Germinal center (tissue), 1 donor: ENCODE measurements at regions not wholly inside any gene's neighbourhood (a gene's known extent, or its start where the extent isn't known, plus 50 kb on each side); places are given as distances from the start of the nearest gene placed in this dataset.

ENCODE experiments used
- DNase-seq: peaks from one replicate; pipeline ENCODE4 v3.0.0; 2012; ENCODE audit warnings: mixed read lengths, low spot score

DNA sequence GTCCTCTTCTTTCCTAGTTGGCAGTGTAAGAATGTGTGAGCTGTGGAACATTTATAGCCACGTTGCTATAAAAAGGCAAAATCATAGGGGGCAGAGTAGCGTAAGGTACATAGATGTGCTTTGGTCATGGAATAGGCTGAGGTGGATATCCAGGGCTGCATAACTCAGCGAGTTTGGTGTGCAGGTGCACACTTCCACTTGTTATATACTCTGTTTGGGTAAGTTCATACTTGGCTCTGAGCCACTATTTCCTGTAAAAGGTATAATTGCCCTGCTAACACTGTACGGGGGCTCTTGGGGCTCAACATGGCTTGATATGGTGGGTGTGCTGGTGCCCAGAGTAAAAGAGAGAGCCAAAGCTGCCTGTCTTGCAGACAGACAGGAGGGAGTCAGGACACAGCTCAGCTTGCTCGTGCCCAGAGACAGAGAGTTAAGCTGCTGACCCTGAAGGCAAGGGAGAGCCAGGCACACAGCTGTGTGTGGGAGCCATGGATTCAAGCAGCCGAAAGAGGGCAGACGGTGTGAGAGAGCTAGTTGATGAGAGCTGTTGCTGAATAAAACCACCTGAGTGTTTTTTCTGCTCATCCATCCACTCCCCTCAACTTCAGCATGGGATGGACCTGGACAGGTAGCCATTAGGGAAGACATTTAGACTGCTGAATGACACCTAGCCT is 126.7 kb downstream of the DKK1 start:
- no peak for DNase-seq

DNA sequence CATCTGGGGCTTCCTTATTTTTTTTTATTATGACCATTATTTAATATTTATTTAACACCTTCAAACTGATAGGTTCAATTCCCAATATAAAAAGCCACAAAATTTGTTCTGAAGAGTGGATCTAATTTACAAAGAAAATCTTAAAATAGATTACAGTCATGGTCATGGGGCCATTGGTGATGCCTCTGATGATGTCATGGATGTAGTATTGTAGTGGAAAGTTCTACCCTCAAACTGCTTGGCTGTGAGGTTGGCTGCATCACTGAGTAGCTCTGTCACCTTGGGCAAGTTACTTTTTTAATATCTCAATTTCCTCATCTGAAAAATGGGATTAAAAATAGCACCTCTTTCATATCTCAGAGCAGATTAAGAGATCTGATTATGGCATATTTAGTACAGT is 128.5 kb downstream of the DKK1 start:
- no peak for DNase-seq

- no peak for DNase-seq
Observed at GRCh38 chr10:52443419-52444388, 129.6 kb downstream of the DKK1 start.

DNA sequence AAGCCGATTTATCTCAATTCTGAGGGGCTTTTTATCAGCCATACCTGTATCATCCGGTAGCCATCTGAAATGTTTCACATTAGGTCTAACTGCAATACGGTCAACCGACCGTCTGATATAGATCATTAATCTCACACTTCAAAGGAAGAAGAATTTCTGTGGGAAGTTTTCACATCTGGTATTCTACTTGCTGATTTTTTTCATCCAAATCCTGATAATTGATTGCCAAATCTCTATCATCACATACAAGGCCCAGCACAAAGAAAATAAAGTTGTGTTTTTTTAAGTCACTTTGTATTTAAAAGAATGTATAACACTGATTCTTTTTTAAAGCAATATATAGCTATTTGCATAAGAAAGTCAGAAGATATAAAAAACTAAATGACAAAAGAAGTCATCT is 132.3 kb downstream of the DKK1 start:
- no peak for DNase-seq

DNA sequence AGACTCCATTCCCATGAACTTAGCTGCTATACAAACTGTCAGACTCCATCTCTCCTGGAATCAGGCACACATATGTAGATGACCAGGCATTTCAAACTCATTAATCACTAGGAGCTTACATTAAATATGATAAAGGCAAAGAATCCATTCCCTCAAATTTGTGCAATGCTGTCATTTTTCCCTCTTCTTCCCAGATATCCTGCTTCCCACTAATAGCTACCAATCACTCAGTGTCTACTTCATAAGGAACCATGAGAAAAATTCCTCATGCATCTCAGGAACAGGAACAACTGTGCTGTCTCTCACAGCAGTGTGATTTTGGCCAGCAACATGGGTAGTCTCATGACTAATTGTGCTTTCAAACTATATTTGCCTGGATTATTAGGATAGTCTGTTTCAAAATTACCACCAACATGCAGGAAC is 133.9 kb downstream of the DKK1 start:
- DNase-seq, result no peak

- DNase-seq, result no peak
Observed at GRCh38 chr10:52450762-52451291, 136.7 kb downstream of the DKK1 start.

GRCh38 chr10:52451817-52452216 is 137.7 kb downstream of the DKK1 start:
- no peak for DNase-seq

GRCh38 chr10:52452600-52453493 is 138.8 kb downstream of the DKK1 start:
- DNase-seq, result no peak

DNA sequence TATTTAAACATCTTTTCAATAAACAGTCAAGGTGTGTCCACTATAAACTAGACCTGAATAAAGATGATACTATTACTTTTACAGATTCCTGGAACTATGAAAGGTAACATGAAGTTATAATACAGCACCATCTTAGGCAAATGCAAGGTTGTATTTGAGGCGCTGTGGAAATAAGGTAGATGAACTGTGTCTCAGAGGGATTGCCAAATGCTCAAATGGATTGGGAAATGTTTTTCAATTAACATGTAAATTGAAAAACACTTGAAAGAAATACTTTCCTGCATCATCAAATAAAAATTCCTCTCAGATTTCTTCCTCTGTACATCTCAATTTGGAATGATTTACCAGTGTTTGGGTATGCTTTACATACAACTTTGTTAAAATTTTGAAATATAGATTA is 139.4 kb downstream of the DKK1 start:
- DNase-seq, result no peak

DNA sequence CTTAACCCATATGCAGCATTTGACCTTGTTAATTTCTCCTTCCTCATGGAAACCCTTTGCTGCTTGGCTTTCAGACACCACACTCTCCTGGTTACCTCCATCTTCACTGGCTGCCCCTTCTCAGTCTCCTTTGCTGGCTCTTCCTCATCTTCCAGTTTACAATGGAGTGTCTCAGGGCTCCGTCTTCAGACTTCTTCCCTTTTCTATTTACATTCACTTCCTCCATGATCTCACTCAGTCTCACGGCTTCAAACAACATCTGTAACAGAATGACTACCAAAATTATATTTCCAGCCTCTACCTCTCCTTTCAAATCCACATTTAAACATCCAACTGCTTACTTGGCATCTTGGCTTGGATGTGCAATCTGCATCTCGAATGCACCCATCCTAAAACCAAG is 140.4 kb downstream of the DKK1 start:
- DNase-seq, result no peak

- DNase-seq, result no peak
Observed at GRCh38 chr10:52455098-52455497, 141.0 kb downstream of the DKK1 start.

- DNase-seq, result no peak
Observed at GRCh38 chr10:52459097-52459496, 145.0 kb downstream of the DKK1 start.

DNA sequence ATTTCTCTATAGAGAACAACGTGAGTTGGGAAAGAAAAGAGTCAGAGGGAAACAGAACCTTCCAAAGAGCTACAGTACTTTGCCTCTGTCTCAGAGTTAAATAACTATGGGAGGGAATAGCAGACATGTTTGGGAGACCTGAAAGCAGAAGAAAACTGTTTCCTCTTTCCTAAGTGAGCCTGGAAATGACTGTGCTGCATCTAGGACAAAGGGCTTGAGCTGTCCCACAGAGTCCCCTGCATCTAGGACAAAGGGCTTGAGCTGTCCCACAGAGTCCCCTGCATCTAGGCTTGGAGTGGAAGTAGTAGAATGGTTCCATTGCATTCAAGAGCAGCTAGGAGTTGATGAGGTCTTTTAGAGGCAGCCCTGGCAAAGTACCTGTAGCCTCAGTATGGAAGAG is 149.7 kb downstream of the DKK1 start:
- DNase-seq, result no peak

DNA sequence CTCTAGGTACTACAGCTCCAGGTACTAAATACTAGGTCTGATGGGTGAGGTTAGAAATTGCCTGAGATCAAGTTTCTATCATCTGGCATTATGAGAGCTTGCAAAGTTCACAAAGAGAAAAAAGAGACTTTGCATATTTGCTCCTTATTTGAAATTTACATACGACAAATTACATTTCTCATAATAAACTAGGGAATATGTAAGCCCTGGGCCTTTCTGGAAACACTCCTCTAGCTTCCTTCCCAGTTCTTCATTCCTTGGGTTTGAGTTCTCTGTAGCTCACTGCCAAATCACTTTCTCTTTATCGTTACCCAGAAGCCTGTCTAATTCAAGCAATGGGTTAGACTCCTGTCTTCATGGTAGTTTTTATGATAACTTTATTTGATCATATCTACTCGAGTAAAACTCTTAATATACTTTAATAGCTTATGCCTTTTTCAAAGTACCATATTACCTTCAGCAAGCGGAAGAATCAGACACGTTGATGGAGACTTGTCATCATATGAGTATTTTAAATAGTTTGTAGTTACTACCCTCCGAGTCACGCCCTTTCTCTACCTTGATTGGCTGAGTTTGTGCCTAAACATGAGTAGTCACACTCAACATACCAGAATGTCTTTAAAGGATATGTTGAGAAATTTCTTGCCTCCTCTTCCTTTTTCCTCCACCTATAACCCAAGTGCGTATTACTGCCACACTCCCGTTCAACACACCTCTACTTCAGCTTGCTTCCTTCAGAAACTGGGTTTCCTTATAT is 150.5 kb downstream of the DKK1 start:
- no peak for DNase-seq

DNA sequence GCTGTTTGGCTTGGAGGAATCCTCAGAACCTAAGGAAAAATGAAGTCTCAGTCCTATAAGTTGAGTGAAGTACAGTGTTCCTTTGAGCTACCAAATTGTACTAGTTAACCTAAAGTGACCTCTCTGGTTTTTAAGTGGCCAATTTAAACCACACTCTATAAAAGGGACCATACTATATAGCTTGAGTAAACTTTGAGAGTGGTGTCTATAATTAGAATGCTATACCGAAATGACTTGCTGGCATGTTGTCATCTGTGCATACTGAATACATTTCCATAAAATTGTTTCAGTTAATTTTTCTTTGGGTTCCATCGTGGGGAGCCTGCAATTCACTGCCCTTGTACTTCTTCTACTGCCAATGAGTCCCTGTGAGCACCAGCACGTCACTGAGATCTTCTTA is 151.1 kb downstream of the DKK1 start:
- DNase-seq, result no peak

DNA sequence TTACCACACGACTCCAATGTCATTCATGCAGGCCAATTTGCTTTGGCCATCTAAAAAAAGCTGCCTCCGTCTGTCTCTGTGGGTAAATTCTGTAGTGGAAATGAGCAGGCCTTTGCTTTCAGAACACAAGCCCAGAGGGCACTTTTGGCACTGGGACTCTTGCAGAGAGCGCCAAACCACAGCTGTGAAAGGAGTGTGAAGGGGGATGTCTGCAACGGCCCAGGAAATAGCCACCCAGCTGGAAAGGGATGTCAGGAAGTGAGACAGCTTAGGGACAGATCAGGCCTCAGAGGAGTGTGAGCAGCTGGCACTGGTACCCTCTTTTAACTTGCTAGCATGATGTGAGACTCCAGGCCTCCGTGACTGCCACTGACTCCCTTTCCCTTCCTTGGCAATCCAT is 152.4 kb downstream of the DKK1 start:
- no peak for DNase-seq

DNA sequence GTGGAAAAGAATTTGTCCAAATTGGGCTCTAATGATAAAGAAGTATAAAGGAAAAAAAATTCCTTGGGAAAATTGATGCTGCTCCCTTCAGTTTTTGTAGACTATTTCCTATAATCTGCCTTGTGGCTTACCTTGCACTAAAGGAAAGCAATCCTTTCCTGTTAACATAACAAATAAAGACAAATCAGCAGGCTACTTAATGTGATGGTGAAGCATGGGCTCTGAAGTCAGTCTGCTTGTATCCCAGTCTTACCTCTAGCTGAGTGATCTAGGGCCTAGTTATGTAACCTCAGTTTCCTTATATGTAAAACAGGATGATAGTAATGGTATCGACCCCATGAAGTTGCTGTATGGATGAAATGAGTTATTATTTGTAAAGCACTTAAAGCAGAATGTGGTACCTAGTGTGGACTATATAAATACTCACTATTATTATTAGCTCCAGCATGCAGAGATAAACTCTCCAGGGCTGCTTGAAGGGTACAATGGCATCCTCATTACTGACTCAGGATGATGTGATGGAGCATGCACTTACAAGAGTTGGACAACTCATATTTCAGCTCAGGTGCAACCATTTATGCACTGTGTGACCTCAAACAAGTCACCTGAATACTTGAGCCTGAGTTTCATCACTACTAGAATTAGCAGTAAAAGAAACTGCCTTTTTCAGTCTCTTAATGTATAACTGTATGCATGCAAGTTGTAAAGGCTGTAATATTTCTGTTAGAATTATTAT is 156.1 kb downstream of the DKK1 start:
- DNase-seq, result no peak

- DNase-seq, result no peak
Observed at GRCh38 chr10:52472406-52473146, 158.5 kb downstream of the DKK1 start.

GRCh38 chr10:52474265-52474664 is 160.2 kb downstream of the DKK1 start:
- DNase-seq, result peak; percentile 42

GRCh38 chr10:52477305-52477704 is 163.2 kb downstream of the DKK1 start:
- no peak for DNase-seq
